Activated CD8-positive, alpha-beta memory T cell treated with anti-CD3 and anti-CD28 coated beads, Interleukin-2, amount 50 U/mL, for 1 hour (primary cell): ENCODE measurements at regions not wholly inside any gene's neighbourhood (a gene's known extent, or its start where the extent isn't known, plus 50 kb on each side); places are given as distances from the start of the nearest gene placed in this dataset.
"Not testable (repeated sequence)": the region's sequence is repeated elsewhere in the genome, so short reads cannot be mapped to it uniquely, and the experiment has no call there.

Experiments used
- DNase-seq: peaks from one replicate; pipeline ENCODE4 v3.0.0-alpha.2; 2020; ENCODE audit errors: extremely low read depth

DNA sequence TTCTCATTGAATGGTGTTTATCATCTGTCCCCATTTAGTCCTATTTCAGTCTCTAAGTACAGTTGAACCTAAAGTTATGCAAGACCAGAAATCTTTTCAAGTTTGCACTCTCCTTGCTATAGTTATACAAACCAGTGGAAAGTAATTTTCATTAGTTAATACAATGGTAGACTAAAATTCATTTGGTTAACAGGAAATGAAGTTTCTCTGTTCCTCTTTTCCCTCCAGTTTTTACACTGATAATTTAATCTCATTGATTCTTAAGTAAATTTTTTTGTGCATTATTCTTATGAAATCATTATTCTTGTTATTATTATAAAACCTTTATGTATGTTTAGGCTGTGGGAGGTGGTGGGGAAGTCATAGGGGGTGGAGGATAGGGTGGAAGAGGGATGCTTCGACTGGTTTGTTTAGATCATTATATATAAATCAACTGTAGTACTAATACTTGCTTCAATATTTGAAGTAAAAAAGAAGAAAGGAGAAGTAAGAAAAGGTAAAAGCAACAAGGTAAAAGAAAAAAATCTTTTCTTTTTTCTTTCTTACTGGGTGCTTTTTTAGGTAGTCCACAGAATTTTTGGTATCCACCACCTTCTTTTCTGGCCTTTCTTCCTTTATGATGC is 104.1 kb downstream of the GPR85 start:
- DNase-seq: no peak

GRCh38 chr7:112981966-112982365 is 104.7 kb downstream of the GPR85 start:
- no peak for DNase-seq

GRCh38 chr7:112979055-112979454 is 107.6 kb downstream of the GPR85 start:
- not testable (repeated sequence) for DNase-seq

GRCh38 chr7:112977244-112977955 is 109.2 kb downstream of the GPR85 start:
- not testable (repeated sequence) for DNase-seq

DNA sequence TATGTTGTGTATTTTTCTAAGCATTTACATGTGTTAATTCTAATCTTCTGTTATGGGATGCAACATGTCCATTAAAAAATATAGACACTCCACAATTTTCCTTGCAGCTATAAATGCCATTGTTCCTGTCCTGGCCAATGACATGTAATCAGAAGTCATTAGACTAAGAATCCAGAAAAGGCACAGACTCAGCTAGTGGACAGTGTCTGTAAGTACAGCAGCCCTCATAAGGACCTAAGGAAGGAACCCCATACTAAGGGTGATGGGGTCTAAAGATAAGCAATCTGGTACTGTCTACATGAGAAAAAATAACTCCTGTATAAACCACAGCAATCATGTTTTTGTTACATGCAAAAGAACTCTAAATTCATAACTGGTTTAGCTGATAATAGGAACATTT is 115.9 kb downstream of the GPR85 start:
- no peak for DNase-seq

GRCh38 chr7:112969946-112970345 is 116.7 kb downstream of the GPR85 start:
- no peak for DNase-seq

GRCh38 chr7:112965506-112965905 is 121.1 kb downstream of the GPR85 start:
- no peak for DNase-seq

DNA sequence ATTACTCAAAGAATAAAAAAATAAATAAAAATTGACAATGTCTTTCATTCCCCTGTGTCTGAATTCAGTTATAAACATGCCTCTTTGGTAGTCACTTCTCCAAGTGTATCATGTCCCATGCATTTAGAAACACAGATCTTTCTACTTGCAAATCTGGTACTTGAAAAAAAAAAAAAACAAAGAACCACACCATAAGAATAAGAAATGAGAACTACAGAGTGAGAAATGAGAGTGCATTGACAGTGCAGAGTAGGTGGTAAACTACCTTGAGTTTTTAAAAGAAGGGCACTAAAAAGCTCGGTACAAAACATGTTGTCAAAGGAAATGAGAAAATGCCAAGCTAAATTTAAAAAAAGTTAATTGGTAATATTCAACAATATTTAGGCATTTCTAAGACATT is 123.0 kb downstream of the GPR85 start:
- no peak for DNase-seq

- DNase-seq: no peak
These were observed 123.8 kb downstream of the GPR85 start for GRCh38 chr7:112962815-112963214.

GRCh38 chr7:112959276-112959675 is 127.4 kb downstream of the GPR85 start:
- DNase-seq: no peak

DNA sequence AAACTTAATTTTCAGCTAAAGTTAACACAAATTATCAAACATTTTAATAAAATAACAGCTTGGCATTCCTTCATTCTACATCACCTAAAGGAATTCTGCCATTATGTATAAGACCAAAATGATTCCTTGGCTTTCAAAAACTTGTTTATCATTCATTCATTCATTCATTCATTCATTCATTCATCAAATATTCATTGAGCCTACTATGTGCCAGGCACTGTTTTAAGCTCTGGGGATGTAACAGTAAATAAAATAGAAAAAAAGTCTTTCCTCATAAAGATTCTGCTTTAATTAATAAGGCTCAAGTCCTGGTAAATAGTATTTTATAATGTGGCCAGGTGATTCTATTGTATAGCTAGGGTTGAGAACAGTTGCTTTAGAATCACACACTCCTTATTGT is 127.9 kb downstream of the GPR85 start:
- no peak for DNase-seq

GRCh38 chr7:112957901-112958300 is 128.7 kb downstream of the GPR85 start:
- DNase-seq: no peak

DNA sequence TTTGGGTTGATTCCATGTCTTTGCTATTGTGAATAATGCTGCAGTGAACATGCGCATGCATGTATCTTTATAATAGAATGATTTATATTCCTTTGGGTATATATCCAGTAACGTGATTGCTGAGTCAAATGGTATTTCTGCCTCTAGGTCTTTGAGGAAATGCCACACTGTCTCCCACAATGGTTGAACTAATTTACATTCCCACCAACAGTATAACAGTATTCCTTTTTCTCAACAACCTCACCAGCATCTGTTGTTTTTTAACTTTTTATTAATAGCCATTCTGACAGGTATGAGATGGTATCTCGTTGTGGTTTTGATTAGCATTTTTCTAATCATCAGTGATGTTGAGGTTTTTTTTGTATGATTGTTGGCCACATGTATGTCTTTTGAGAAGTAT is 133.6 kb downstream of the GPR85 start:
- not testable (repeated sequence) for DNase-seq

DNA sequence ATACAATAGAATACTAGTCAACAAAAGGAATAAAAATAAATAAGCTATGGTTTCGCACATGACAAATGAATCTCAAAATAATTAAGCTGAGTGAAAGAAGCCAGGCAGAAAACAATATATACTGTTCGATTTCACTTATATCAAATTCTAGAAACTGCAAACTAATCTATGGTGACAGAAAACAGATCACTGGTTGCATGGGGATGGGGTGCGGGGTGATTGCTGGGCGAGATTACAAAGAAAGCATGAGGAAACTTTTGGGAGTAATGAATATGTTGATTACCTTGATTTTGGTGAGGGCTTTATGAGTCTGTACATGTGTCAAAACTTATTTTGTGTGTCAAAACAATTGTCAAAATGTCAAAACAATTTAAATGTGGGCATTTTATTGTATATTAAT is 135.6 kb downstream of the GPR85 start:
- no peak for DNase-seq

GRCh38 chr7:112949682-112950081 is 136.9 kb downstream of the GPR85 start:
- not testable (repeated sequence) for DNase-seq

DNA sequence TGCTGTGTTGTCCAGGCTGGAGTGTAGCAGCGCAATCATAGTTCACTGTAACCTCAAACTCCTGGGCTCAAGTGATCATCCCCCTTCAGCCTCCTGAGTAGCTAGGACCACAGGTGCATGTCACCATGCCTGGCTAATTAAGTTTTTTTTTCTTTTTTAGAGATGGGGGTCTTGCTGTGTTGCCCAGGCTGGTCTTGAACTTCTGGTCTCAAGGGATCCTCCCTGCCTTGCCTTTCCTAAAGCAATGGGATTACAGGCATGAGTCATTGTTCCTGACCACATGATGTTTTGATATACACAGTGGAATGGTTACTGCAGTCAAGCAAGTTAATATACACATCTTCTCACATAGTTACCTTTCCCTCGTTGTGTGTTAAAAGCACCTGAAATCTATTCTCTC is 140.3 kb downstream of the GPR85 start:
- DNase-seq: no peak

- no peak for DNase-seq
These were observed 141.6 kb downstream of the GPR85 start for GRCh38 chr7:112945046-112945445.

DNA sequence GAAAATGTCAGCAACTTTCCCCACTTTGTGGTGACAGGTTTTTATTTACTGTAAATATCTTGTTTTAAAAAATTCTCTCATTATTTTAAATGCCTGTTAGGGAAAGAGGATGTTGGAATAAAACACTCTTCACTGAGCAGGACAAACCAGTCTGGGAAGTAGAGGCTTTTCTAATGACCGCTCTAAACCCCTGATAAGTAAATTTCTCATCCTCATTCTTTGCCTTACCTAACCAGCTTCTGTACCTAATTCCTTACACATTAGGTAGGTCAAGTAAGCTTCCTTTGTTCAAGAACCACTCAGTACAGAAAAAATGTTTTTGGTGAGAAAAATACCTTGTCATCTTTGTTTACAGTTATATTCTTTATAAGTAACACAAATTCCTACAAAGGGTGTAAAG is 143.6 kb downstream of the GPR85 start:
- DNase-seq: no peak

GRCh38 chr7:112942125-112942524 is 144.5 kb downstream of the GPR85 start:
- not testable (repeated sequence) for DNase-seq

DNA sequence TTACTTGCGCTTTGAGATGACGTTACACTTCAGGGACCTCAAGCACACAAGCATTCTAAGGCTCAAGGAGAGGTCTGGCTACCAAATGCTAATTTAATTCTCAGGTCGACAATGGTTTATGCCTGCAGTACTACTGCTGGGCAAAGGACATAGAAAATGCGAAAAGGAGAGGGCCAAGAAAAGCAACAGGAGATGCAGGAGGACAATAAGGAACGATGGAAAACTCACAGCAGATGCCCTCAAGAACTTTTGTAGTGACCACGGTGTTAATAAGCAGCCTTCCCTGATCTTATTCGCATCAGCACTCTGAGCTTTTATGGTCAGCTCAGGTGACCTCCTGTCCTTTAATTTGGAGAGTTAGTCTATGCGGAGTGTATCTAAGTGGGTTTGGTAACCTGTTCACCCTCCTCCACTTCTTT is 146.3 kb downstream of the GPR85 start:
- no peak for DNase-seq

GRCh38 chr7:112939574-112940313 is 146.9 kb downstream of the GPR85 start:
- DNase-seq: peak; percentile 99

- DNase-seq: no peak
These were observed 147.6 kb downstream of the GPR85 start for GRCh38 chr7:112938863-112939573.
